OCI-LY3 (cell line): ENCODE measurements at regions not wholly inside any gene's neighbourhood (a gene's known extent, or its start where the extent isn't known, plus 50 kb on each side); places are given as distances from the start of the nearest gene placed in this dataset.

ENCODE experiments used
- EZH2phosphoT487 ChIP-seq: fragments of 200-600 bp; shearing (Covaris generic); IDR thresholded peaks from 2 replicates; pipeline ENCODE4 v1.6.1; 2018; ENCODE audit warnings: antibody characterized with exemption, mixed run types, low read depth
- TF ChIP-seq, protein P1 (sequence below): fragments of 200-600, 300-600 bp; sonication (generic); IDR thresholded peaks from 2 replicates; pipeline ENCODE4 v1.5.1; 2014; ENCODE audit warnings: antibody characterized with exemption, low read length, low read depth

DNA sequence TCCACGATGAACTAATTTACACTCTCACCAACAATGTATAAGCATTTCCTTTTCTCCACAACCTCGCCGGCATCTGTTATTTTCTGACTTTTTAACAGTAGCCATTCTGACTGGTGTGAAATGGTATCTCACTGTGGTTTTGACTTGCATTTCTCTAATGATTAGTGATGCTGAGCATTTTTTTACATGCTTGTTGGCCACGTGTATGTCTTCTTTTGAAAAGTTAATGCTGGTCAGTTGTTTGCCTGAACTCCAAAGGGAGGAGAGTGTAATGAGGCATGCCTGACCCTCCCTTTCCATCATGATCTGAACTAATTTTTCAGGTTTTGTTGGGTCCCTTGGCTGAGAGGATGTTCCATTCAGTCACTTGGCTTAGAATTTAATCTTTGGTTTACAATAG lies 50.7 kb upstream of the SVIL start:
- no peak for TF ChIP-seq EZH2phosphoT487
- TF ChIP-seq, protein P1, sequence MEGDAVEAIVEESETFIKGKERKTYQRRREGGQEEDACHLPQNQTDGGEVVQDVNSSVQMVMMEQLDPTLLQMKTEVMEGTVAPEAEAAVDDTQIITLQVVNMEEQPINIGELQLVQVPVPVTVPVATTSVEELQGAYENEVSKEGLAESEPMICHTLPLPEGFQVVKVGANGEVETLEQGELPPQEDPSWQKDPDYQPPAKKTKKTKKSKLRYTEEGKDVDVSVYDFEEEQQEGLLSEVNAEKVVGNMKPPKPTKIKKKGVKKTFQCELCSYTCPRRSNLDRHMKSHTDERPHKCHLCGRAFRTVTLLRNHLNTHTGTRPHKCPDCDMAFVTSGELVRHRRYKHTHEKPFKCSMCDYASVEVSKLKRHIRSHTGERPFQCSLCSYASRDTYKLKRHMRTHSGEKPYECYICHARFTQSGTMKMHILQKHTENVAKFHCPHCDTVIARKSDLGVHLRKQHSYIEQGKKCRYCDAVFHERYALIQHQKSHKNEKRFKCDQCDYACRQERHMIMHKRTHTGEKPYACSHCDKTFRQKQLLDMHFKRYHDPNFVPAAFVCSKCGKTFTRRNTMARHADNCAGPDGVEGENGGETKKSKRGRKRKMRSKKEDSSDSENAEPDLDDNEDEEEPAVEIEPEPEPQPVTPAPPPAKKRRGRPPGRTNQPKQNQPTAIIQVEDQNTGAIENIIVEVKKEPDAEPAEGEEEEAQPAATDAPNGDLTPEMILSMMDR: no peak
